Sigmoid colon (tissue), 4 donors: ENCODE measurements at regions not wholly inside any gene's neighbourhood (a gene's known extent, or its start where the extent isn't known, plus 50 kb on each side); places are given as distances from the start of the nearest gene placed in this dataset.

ENCODE experiments used
- POLR2A ChIP-seq, 2 donors: fragments of 450-650 bp; IDR thresholded peaks; one replicate each; pipeline ENCODE4 v1.6.1; 2016; ENCODE audit warnings: antibody characterized with exemption in 2 of 2, mild to moderate bottlenecking in 2 of 2, moderate library complexity in 2 of 2
- POLR2AphosphoS5 ChIP-seq, 4 donors: sonication (generic); formaldehyde crosslinking; IDR thresholded peaks; one replicate each; pipeline ENCODE4 v1.6.1; 2017; ENCODE audit warnings: antibody characterized with exemption in 4 of 4
- TF ChIP-seq, protein P1 (sequence below), 4 experiments: fragments of 450-650 bp in 3 of 4; fragments of 200-600 bp in 1 of 4; IDR thresholded peaks; one replicate each; pipeline ENCODE4 v1.5.1; 2016 to 2019; ENCODE audit warnings: antibody characterized with exemption in 4 of 4, mild to moderate bottlenecking in 3 of 4, moderate library complexity in 2 of 4

DNA sequence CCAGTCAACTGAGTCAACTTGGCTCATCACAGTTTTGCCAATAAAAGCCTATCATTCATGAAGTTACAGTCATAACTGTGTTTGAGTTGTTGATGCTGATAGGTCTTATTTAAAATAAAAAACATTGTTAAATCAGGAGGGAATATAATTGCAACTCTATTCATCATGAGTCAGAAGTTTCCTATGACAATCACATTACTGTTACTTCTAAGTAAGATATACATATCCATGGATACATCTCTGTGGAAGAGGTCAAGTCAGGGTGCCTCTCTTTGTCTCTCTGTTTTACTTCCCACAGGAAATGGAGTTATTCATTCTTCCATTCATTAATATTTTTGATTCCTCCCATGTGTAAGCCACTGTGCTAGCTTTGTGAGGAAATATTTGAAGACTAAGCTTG, 2015.4 kb upstream of the WWC1 start:
- TF ChIP-seq, protein P1, sequence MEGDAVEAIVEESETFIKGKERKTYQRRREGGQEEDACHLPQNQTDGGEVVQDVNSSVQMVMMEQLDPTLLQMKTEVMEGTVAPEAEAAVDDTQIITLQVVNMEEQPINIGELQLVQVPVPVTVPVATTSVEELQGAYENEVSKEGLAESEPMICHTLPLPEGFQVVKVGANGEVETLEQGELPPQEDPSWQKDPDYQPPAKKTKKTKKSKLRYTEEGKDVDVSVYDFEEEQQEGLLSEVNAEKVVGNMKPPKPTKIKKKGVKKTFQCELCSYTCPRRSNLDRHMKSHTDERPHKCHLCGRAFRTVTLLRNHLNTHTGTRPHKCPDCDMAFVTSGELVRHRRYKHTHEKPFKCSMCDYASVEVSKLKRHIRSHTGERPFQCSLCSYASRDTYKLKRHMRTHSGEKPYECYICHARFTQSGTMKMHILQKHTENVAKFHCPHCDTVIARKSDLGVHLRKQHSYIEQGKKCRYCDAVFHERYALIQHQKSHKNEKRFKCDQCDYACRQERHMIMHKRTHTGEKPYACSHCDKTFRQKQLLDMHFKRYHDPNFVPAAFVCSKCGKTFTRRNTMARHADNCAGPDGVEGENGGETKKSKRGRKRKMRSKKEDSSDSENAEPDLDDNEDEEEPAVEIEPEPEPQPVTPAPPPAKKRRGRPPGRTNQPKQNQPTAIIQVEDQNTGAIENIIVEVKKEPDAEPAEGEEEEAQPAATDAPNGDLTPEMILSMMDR (IDR thresholded peaks at IDR 0.05) = no peak
- no peak for TF ChIP-seq POLR2AphosphoS5 (IDR thresholded peaks at IDR 0.05)
- TF ChIP-seq POLR2A (IDR thresholded peaks at IDR 0.05) = no peak
